ENCODE measurements at regions not wholly inside any gene's neighbourhood (a gene's known extent, or its start where the extent isn't known, plus 50 kb on each side); places are given as distances from the start of the nearest gene placed in this dataset.

- DNase-seq (ENCODE audit: low read depth, low spot score) = no peak
- no peak overlapping the region for H3K27ac ChIP-seq
Measured at GRCh38 chr14:100955201-100955600, 51.7 kb upstream of the RTL1 start.

- no peak overlapping the region for H3K27ac ChIP-seq
- DNase-seq (ENCODE audit: low read depth, low spot score) = no peak
Measured at GRCh38 chr14:100962494-100962893, 59.0 kb upstream of the RTL1 start.

GRCh38 chr14:100965296-100965695 is 61.8 kb upstream of the RTL1 start:
- H3K27ac ChIP-seq = no peak overlapping the region
- no peak for DNase-seq (ENCODE audit: low read depth, low spot score)

GRCh38 chr14:100967178-100967577 is 63.7 kb upstream of the RTL1 start:
- DNase-seq (ENCODE audit: low read depth, low spot score) = no peak
- no peak overlapping the region for H3K27ac ChIP-seq

GRCh38 chr14:100967930-100968329 is 64.4 kb upstream of the RTL1 start:
- no peak for DNase-seq (ENCODE audit: low read depth, low spot score)
- no peak overlapping the region for H3K27ac ChIP-seq

- no peak for DNase-seq (ENCODE audit: low read depth, low spot score)
- peak overlapping the region; percentile 27 for H3K27ac ChIP-seq
Measured at GRCh38 chr14:100972118-100972897, 68.8 kb upstream of the RTL1 start.

- no peak overlapping the region for H3K27ac ChIP-seq
- no peak for DNase-seq (ENCODE audit: low read depth, low spot score)
Measured at GRCh38 chr14:100975671-100976070, 72.1 kb upstream of the RTL1 start.

- no peak for DNase-seq (ENCODE audit: low read depth, low spot score)
Measured at GRCh38 chr14:100979079-100979478, 75.6 kb upstream of the RTL1 start.

GRCh38 chr14:100979780-100980179 is 76.3 kb upstream of the RTL1 start:
- no peak overlapping the region for H3K27ac ChIP-seq
- no peak for DNase-seq (ENCODE audit: low read depth, low spot score)

More at GRCh38 chr14:100979079-100979478, 75.6 kb upstream of the RTL1 start:
- no peak overlapping the region for H3K27ac ChIP-seq

GRCh38 chr14:100980823-100981222 is 77.3 kb upstream of the RTL1 start:
- H3K27ac ChIP-seq = no peak overlapping the region
- DNase-seq (ENCODE audit: low read depth, low spot score) = no peak

- H3K27ac ChIP-seq = no peak overlapping the region
- DNase-seq (ENCODE audit: low read depth, low spot score) = no peak
Measured at GRCh38 chr14:100981809-100982208, 78.3 kb upstream of the RTL1 start.

- DNase-seq (ENCODE audit: low read depth, low spot score) = no peak
- H3K27ac ChIP-seq = no peak overlapping the region
Measured at GRCh38 chr14:100982353-100982752, 78.8 kb upstream of the RTL1 start.

GRCh38 chr14:100982762-100983161 is 79.2 kb upstream of the RTL1 start:
- no peak overlapping the region for H3K27ac ChIP-seq
- DNase-seq (ENCODE audit: low read depth, low spot score) = no peak

GRCh38 chr14:100983710-100984109 is 80.2 kb upstream of the RTL1 start:
- peak overlapping the region; percentile 32 for H3K27ac ChIP-seq
- DNase-seq (ENCODE audit: low read depth, low spot score) = no peak

- peak overlapping the region; percentile 95 for H3K27ac ChIP-seq
- no peak for DNase-seq (ENCODE audit: low read depth, low spot score)
Measured at GRCh38 chr14:100988011-100988410, 84.5 kb upstream of the RTL1 start.

GRCh38 chr14:100988411-100988900 is 84.9 kb upstream of the RTL1 start:
- DNase-seq (ENCODE audit: low read depth, low spot score) = peak; percentile 89
- H3K27ac ChIP-seq = peak overlapping the region; percentile 95

GRCh38 chr14:100988956-100989355 is 85.4 kb upstream of the RTL1 start:
- DNase-seq (ENCODE audit: low read depth, low spot score) = no peak
- peak overlapping the region; percentile 95 for H3K27ac ChIP-seq

GRCh38 chr14:100989924-100990323 is 86.4 kb upstream of the RTL1 start:
- H3K27ac ChIP-seq = peak overlapping the region; percentile 95

GRCh38 chr14:100994082-100994481 is 90.6 kb upstream of the RTL1 start:
- H3K27ac ChIP-seq = peak overlapping the region; percentile 62
- DNase-seq (ENCODE audit: low read depth, low spot score) = no peak

More at GRCh38 chr14:100989924-100990323, 86.4 kb upstream of the RTL1 start:
- DNase-seq (ENCODE audit: low read depth, low spot score) = no peak

- H3K27ac ChIP-seq = peak overlapping the region; percentile 62
- DNase-seq (ENCODE audit: low read depth, low spot score) = no peak
Measured at GRCh38 chr14:100994756-100995330, 91.3 kb upstream of the RTL1 start.

GRCh38 chr14:101000711-101001250 is 97.3 kb upstream of the RTL1 start:
- no peak overlapping the region for H3K27ac ChIP-seq
- no peak for DNase-seq (ENCODE audit: low read depth, low spot score)
